ENCODE measurements at regions not wholly inside any gene's neighbourhood (a gene's known extent, or its start where the extent isn't known, plus 50 kb on each side); places are given as distances from the start of the nearest gene placed in this dataset.

GRCh38 chr16:86421995-86422394 lies 88.3 kb upstream of the FOXF1 start:
- no peak for TF ChIP-seq POLR2A (IDR thresholded peaks at IDR 0.05)
- TF ChIP-seq, protein P1, sequence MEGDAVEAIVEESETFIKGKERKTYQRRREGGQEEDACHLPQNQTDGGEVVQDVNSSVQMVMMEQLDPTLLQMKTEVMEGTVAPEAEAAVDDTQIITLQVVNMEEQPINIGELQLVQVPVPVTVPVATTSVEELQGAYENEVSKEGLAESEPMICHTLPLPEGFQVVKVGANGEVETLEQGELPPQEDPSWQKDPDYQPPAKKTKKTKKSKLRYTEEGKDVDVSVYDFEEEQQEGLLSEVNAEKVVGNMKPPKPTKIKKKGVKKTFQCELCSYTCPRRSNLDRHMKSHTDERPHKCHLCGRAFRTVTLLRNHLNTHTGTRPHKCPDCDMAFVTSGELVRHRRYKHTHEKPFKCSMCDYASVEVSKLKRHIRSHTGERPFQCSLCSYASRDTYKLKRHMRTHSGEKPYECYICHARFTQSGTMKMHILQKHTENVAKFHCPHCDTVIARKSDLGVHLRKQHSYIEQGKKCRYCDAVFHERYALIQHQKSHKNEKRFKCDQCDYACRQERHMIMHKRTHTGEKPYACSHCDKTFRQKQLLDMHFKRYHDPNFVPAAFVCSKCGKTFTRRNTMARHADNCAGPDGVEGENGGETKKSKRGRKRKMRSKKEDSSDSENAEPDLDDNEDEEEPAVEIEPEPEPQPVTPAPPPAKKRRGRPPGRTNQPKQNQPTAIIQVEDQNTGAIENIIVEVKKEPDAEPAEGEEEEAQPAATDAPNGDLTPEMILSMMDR (IDR thresholded peaks at IDR 0.05) = no peak
